B cell (primary cell): ENCODE measurements at regions not wholly inside any gene's neighbourhood (a gene's known extent, or its start where the extent isn't known, plus 50 kb on each side); places are given as distances from the start of the nearest gene placed in this dataset.

Experiments
- ATAC-seq: fragments of 200-7000 bp; cut with Tn5 transposase; one replicate; pipeline ENCODE4 v1.10.0; 2021; ENCODE audit warnings: low read depth, mild to moderate bottlenecking, moderate number of reproducible peaks, moderate library complexity
- CTCF ChIA-PET: fragments of 350-600 bp; sonication (Branson Sonifier 250); formaldehyde crosslinking; loops from one replicate; lab custom pipeline; 2021; ENCODE audit warnings: antibody characterized with exemption, inconsistent platforms; lab: Charles Lee
- POLR2A ChIA-PET: fragments of 350-600 bp; sonication (Branson Sonifier 250); formaldehyde crosslinking; loops from one replicate; lab custom pipeline; 2021; ENCODE audit warnings: antibody characterized with exemption; lab: Charles Lee
- DNase-seq: peaks from one replicate; pipeline ENCODE4 v3.0.0; 2013
- H2AFZ ChIP-seq: 2 replicates; pipeline ENCODE4 v1.6.1; 2012; ENCODE audit warnings: mild to moderate bottlenecking, low read depth, low read length; ENCODE audit not compliant: insufficient read depth, poor library complexity, severe bottlenecking
- H3K27ac ChIP-seq, 2 donors: 1 replicate in 1 of 2; 2 replicates in 1 of 2; pipeline ENCODE4 v1.5.1; 2012 to 2013; ENCODE audit warnings: low read length in 2 of 2, mild to moderate bottlenecking in 2 of 2, moderate library complexity in 1 of 2
- H3K27me3 ChIP-seq, 4 experiments: fragments of 200-600 bp in 1 of 4; sonication (generic) in 1 of 4; replicated peaks in 1 of 4; 1 replicate in 2 of 4; 2 replicates in 2 of 4; pipeline versions ENCODE4 v1.6.1 to v1.7.0; 2013 to 2016; ENCODE audit warnings: low read length in 3 of 4, mild to moderate bottlenecking in 2 of 4, mixed read lengths in 1 of 4, moderate library complexity in 1 of 4; ENCODE audit not compliant: insufficient read depth in 4 of 4, control insufficient read depth in 3 of 4; ENCODE audit errors: control extremely low read depth in 1 of 4
- H3K36me3 ChIP-seq, 2 experiments: replicated peaks in 1 of 2; 1 replicate in 1 of 2; 2 replicates in 1 of 2; pipeline versions ENCODE4 v1.6.1 to v1.7.1; 2013; ENCODE audit warnings: low read length in 1 of 2; ENCODE audit not compliant: insufficient read depth in 2 of 2, control insufficient read depth in 1 of 2; ENCODE audit errors: control extremely low read depth in 1 of 2, extremely low read depth in 1 of 2
- H3K4me1 ChIP-seq, 2 donors: fragments of 200-600 bp in 1 of 2; sonication (generic) in 1 of 2; 1 replicate in 1 of 2; 2 replicates in 1 of 2; pipeline versions ENCODE4 v1.5.1 to v1.6.1; 2013 to 2017; ENCODE audit warnings: low read length in 2 of 2; ENCODE audit not compliant: control insufficient read depth in 2 of 2, insufficient read depth in 2 of 2
- H3K4me2 ChIP-seq: replicated peaks from 2 replicates; pipeline ENCODE3; 2012; ENCODE audit warnings: mild to moderate bottlenecking, low read depth, low read length; ENCODE audit not compliant: poor library complexity, severe bottlenecking
- H3K4me3 ChIP-seq, 5 experiments: fragments of 200-600 bp in 1 of 5; sonication (generic) in 1 of 5; 1 replicate in 3 of 5; 2 replicates in 2 of 5; pipeline versions ENCODE4 v1.5.1 to v1.7.0; 2011 to 2016; ENCODE audit warnings: low read length in 4 of 5, mild to moderate bottlenecking in 4 of 5, low read depth in 2 of 5, control low read depth in 1 of 5, moderate library complexity in 1 of 5; ENCODE audit not compliant: insufficient read depth in 1 of 5; ENCODE audit errors: control extremely low read depth in 1 of 5, extremely low read depth in 1 of 5
- H3K79me2 ChIP-seq: fragments of 200-600 bp; sonication (generic); one replicate; pipeline ENCODE4 v1.6.0; 2016; ENCODE audit warnings: low read length; ENCODE audit not compliant: control insufficient read depth, insufficient read depth
- H3K9ac ChIP-seq: fragments of 200-600 bp; sonication (generic); 2 replicates; pipeline ENCODE4 v1.6.1; 2017; ENCODE audit warnings: mild to moderate bottlenecking, low read length, moderate library complexity
- H3K9me3 ChIP-seq, 3 donors: one replicate each; pipeline versions ENCODE4 v1.6.1 to v1.7.1; 2013; ENCODE audit warnings: low read length in 2 of 3; ENCODE audit not compliant: control insufficient read depth in 2 of 3, insufficient read depth in 1 of 3; ENCODE audit errors: control extremely low read depth in 1 of 3
- H4K20me1 ChIP-seq: 2 replicates; pipeline ENCODE4 v1.6.0; 2012; ENCODE audit warnings: mild to moderate bottlenecking, low read length; ENCODE audit not compliant: insufficient read depth, control insufficient read depth, poor library complexity, severe bottlenecking
- H3K27ac Mint-ChIP-seq: one replicate; pipeline ENCODE4 v1.8.0; 2021; ENCODE audit warnings: mixed read lengths
- H3K27me3 Mint-ChIP-seq: one replicate; pipeline ENCODE4 v1.8.0; 2021; ENCODE audit warnings: mixed read lengths
- H3K4me1 Mint-ChIP-seq: one replicate; pipeline ENCODE4 v1.8.0; 2021; ENCODE audit warnings: mixed read lengths
- H3K4me3 Mint-ChIP-seq: one replicate; pipeline ENCODE4 v1.8.0; 2021; ENCODE audit warnings: mixed read lengths
- H3K9me3 Mint-ChIP-seq: one replicate; pipeline ENCODE4 v1.8.0; 2022; ENCODE audit warnings: mixed read lengths; ENCODE audit not compliant: insufficient read depth
- EZH2 ChIP-seq: IDR thresholded peaks from 2 replicates; pipeline ENCODE4 v1.6.1; 2012; ENCODE audit warnings: borderline replicate concordance, low read depth, mild to moderate bottlenecking, moderate library complexity, low read length; ENCODE audit not compliant: insufficient read depth, poor library complexity, severe bottlenecking
- WGBS: methylation state at CpG from one replicate; pipeline ENCODE4 v1.1.5; 2013; ENCODE audit warnings: missing lambda C conversion rate; ENCODE audit not compliant: insufficient coverage; 5-methylcytosine and 5-hydroxymethylcytosine counted together
- intact Hi-C: fragments of 100-400 bp; cut with micrococcal nuclease; formaldehyde crosslinking; loops from one replicate; pipeline ENCODE4 v1.10.0; 2022
- TF ChIP-seq, protein P1 (sequence below): fragments of 200-600 bp; IDR thresholded peaks from one replicate; pipeline ENCODE4 v1.8.0; 2022; ENCODE audit warnings: antibody characterized with exemption, mild to moderate bottlenecking

DNA sequence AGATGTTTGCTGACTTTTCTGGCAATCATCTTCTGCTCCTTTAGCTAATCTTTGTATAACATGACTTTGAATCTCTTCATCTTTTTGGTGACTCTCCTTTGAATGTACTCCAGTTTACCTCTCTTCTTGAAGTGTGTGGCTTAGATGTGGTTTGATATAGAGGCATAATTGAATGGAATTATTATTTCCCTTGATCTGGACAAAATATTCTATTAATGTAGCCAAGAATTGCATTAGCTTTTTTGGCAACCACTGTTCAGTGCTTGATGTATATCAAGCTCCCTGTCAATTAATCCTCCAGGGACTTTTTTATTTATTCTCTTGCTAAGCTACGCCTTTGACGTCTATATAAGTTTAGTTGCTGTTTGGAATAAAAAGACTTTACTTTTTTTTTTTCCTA lies 490.8 kb downstream of the PCDH20 start:
- Mint-ChIP-seq H3K4me1 (no peaks in the 10 kb centered on the region), H3K27ac (no peak overlapping the region)
- CTCF ChIA-PET, result no interaction called here

DNA sequence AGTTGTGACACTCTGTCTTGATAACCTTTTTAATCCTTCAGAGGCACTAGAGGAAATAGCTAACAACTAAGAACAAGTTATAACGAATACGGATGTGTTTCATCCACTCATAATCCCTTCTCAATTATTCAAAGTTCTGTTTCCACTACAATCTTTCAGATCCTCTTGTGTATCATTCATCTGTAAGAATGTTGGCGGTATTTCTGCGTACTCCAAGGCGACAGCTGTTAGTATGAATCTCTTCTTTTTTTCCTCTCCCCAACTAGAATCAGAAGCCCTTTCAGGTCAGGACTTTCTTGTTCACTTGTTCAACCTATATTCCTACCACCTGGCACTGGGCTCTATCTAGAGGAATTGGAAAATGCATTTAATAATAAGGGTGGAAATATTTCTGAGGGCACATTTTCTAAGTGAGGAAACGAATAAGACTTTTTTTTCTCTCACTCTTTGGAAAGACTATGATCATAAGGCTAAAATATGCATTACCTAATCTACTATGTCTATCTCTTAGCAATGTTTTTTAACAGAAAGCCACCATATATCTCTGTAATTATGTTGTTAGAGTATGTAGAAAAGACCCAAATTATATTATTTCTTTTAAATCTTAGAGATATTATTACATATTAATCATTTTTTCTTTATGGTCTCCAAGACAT lies 492.9 kb downstream of the PCDH20 start:
- WGBS, result no CpG with 5 or more reads among the region's 6 CpGs
- H3K4me1 ChIP-seq, result no peaks in the 10 kb centered on the region
- ATAC-seq (no peak), DNase-seq (no peak)
- H2AFZ ChIP-seq, result no peak overlapping the region
- Mint-ChIP-seq H3K27me3 (no peaks in the 10 kb centered on the region), H3K4me1 (no peaks in the 10 kb centered on the region), H3K27ac (no peak overlapping the region), H3K9me3 (no peaks in the 10 kb centered on the region), H3K4me3 (no peak overlapping the region)
- intact Hi-C loops, result no loop called here
- H3K9me3 ChIP-seq, result peaks cover 0 to 3% (median 0%) of the 10 kb centered on the region in 3 donors
- H4K20me1 ChIP-seq, result no peaks in the 10 kb centered on the region
- H3K27ac ChIP-seq, result no peak overlapping the region
- no peak overlapping the region for H3K4me2 ChIP-seq
- ChIA-PET POLR2A (no interaction called here), CTCF (no interaction called here)
- no peaks in the 10 kb centered on the region for H3K79me2 ChIP-seq
- H3K4me3 ChIP-seq, result no peak overlapping the region
- no peak for TF ChIP-seq EZH2
- TF ChIP-seq, protein P1, sequence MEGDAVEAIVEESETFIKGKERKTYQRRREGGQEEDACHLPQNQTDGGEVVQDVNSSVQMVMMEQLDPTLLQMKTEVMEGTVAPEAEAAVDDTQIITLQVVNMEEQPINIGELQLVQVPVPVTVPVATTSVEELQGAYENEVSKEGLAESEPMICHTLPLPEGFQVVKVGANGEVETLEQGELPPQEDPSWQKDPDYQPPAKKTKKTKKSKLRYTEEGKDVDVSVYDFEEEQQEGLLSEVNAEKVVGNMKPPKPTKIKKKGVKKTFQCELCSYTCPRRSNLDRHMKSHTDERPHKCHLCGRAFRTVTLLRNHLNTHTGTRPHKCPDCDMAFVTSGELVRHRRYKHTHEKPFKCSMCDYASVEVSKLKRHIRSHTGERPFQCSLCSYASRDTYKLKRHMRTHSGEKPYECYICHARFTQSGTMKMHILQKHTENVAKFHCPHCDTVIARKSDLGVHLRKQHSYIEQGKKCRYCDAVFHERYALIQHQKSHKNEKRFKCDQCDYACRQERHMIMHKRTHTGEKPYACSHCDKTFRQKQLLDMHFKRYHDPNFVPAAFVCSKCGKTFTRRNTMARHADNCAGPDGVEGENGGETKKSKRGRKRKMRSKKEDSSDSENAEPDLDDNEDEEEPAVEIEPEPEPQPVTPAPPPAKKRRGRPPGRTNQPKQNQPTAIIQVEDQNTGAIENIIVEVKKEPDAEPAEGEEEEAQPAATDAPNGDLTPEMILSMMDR, result no peak
- H3K9ac ChIP-seq, result no peak overlapping the region
- no peaks in the 10 kb centered on the region for H3K36me3 ChIP-seq
- H3K27me3 ChIP-seq, result no peaks in the 10 kb centered on the region

More for the DNA sequence above, 490.8 kb downstream of the PCDH20 start:
- ATAC-seq, result no peak
- H3K4me3 Mint-ChIP-seq, result no peak overlapping the region
- POLR2A ChIA-PET, result no interaction called here
- TF ChIP-seq, protein P1, result no peak
- no peak for TF ChIP-seq EZH2
- no peak overlapping the region for H3K4me2 ChIP-seq
- intact Hi-C loops, result no loop called here
- H4K20me1 ChIP-seq, result no peaks in the 10 kb centered on the region
- no peaks in the 10 kb centered on the region for H3K27me3 Mint-ChIP-seq
- no peak overlapping the region for H2AFZ ChIP-seq
- H3K36me3 ChIP-seq, result no peaks in the 10 kb centered on the region
- no peaks in the 10 kb centered on the region for H3K79me2 ChIP-seq
- H3K9ac ChIP-seq, result no peak overlapping the region
- H3K4me3 ChIP-seq, result no peak overlapping the region
- H3K27me3 ChIP-seq, result no peaks in the 10 kb centered on the region
- peaks cover 0 to 3% (median 0%) of the 10 kb centered on the region in 3 donors for H3K9me3 ChIP-seq
- H3K9me3 Mint-ChIP-seq, result no peaks in the 10 kb centered on the region
- DNase-seq, result no peak
- H3K4me1 ChIP-seq, result no peaks in the 10 kb centered on the region
- no peak overlapping the region for H3K27ac ChIP-seq
- no CpG with 5 or more reads among the region's 2 CpGs for WGBS
